Parathyroid adenoma (tissue), 2 donors: ENCODE measurements at regions not wholly inside any gene's neighbourhood (a gene's known extent, or its start where the extent isn't known, plus 50 kb on each side); places are given as distances from the start of the nearest gene placed in this dataset.

ENCODE experiments used
- H2AFZ ChIP-seq: fragments of 300-600 bp; sonication (generic); one replicate; pipeline ENCODE4 v1.7.0; 2017; ENCODE audit warnings: antibody characterized with exemption, mild to moderate bottlenecking
- H3K27ac ChIP-seq: fragments of 300-600 bp; sonication (generic); one replicate; pipeline ENCODE4 v1.7.0; 2017
- H3K27me3 ChIP-seq: fragments of 300-600 bp; sonication (generic); one replicate; pipeline ENCODE4 v1.7.0; 2017; ENCODE audit warnings: low read length; ENCODE audit not compliant: control insufficient read depth, insufficient read depth
- H3K36me3 ChIP-seq: fragments of 300-600 bp; sonication (generic); one replicate; pipeline ENCODE4 v1.7.0; 2017; ENCODE audit warnings: low read length; ENCODE audit not compliant: control insufficient read depth, insufficient read depth
- H3K4me1 ChIP-seq: fragments of 300-600 bp; sonication (generic); one replicate; pipeline ENCODE4 v1.7.0; 2017; ENCODE audit warnings: control low read depth
- H3K4me2 ChIP-seq: fragments of 300-600 bp; sonication (generic); one replicate; pipeline ENCODE4 v1.7.0; 2017; ENCODE audit warnings: low read length
- H3K4me3 ChIP-seq: fragments of 300-600 bp; sonication (generic); one replicate; pipeline ENCODE4 v1.7.0; 2017; ENCODE audit warnings: low read depth, low read length
- H3K79me2 ChIP-seq: fragments of 300-600 bp; sonication (generic); one replicate; pipeline ENCODE4 v1.7.0; 2017; ENCODE audit warnings: control low read depth
- H3K9ac ChIP-seq: fragments of 300-600 bp; sonication (generic); one replicate; pipeline ENCODE4 v1.7.0; 2017; ENCODE audit warnings: mild to moderate bottlenecking
- H3K9me3 ChIP-seq: fragments of 300-600 bp; sonication (generic); one replicate; pipeline ENCODE4 v1.7.0; 2017; ENCODE audit warnings: low read length; ENCODE audit not compliant: control insufficient read depth
- TF ChIP-seq, protein P1 (sequence below): fragments of 300-600 bp; sonication (generic); IDR thresholded peaks from one replicate; pipeline ENCODE4 v1.7.0; 2017; ENCODE audit warnings: antibody characterized with exemption, mild to moderate bottlenecking
- donor health status: primary hyperparathyroidism.

DNA sequence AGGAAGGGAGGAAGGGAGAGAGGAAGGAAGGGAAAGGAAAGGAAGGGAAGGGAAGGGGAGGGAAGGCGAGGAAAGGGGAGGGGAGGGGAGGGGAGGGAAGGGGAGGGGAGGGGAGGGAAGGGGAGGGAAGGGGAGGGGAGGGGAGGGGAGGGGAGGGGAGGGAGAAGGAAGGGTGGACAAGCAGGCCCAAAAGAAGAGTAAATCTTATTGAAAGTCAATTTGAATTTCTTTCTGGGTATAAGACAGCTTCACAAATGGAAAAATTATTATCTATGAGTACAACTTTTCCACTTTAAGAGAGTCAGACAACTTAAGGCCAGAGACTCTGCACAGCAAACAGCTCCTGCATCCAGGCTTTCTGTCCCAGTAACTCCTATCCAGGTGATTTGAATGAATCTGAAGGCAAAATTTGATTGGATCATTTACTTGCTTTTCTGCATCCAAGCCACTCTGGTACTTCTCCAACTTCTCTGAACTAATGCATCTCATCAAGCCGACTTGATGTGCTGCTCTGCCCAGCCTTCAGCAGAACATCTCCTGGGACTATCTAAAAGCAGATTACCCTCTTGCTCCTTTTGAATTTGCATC, 363.4 kb upstream of the KIF2A start:
- Histone ChIP-seq H3K9me3 (no peaks in the 10 kb centered on the region), H3K27me3 (no peaks in the 10 kb centered on the region), H3K79me2 (no peaks in the 10 kb centered on the region), H3K4me3 (no peak overlapping the region), H2AFZ (no peak overlapping the region), H3K4me2 (no peak overlapping the region), H3K9ac (no peak overlapping the region), H3K27ac (no peak overlapping the region), H3K4me1 (no peaks in the 10 kb centered on the region), H3K36me3 (no peaks in the 10 kb centered on the region)
- TF ChIP-seq, protein P1, sequence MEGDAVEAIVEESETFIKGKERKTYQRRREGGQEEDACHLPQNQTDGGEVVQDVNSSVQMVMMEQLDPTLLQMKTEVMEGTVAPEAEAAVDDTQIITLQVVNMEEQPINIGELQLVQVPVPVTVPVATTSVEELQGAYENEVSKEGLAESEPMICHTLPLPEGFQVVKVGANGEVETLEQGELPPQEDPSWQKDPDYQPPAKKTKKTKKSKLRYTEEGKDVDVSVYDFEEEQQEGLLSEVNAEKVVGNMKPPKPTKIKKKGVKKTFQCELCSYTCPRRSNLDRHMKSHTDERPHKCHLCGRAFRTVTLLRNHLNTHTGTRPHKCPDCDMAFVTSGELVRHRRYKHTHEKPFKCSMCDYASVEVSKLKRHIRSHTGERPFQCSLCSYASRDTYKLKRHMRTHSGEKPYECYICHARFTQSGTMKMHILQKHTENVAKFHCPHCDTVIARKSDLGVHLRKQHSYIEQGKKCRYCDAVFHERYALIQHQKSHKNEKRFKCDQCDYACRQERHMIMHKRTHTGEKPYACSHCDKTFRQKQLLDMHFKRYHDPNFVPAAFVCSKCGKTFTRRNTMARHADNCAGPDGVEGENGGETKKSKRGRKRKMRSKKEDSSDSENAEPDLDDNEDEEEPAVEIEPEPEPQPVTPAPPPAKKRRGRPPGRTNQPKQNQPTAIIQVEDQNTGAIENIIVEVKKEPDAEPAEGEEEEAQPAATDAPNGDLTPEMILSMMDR = no peak

DNA sequence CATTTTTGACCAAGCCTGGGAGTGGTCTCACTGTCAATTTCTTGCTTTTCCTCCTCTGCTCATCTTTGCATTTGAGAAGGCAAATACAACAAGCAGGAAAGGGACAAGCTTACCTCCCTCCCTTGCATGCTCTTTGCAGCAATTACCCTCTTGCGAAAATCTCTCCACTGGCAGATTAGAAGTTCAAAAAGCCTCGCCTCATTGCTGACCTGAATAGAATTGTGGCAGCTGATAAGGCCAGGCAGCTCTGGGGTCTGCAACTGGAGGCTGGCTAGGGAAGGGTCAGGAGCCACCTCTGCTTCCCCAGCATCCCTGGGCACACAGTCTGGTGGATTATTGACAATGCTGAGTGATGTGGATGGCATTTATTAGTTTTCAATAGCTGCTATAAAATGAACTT, 362.3 kb upstream of the KIF2A start:
- no peak overlapping the region for H3K9ac ChIP-seq
- no peaks in the 10 kb centered on the region for H3K27me3 ChIP-seq
- no peak overlapping the region for H2AFZ ChIP-seq
- H3K79me2 ChIP-seq = no peaks in the 10 kb centered on the region
- H3K4me2 ChIP-seq = no peak overlapping the region
- no peak overlapping the region for H3K27ac ChIP-seq
- TF ChIP-seq, protein P1 = no peak
- no peaks in the 10 kb centered on the region for H3K4me1 ChIP-seq
- no peaks in the 10 kb centered on the region for H3K9me3 ChIP-seq
- H3K36me3 ChIP-seq = no peaks in the 10 kb centered on the region
- H3K4me3 ChIP-seq = no peak overlapping the region

DNA sequence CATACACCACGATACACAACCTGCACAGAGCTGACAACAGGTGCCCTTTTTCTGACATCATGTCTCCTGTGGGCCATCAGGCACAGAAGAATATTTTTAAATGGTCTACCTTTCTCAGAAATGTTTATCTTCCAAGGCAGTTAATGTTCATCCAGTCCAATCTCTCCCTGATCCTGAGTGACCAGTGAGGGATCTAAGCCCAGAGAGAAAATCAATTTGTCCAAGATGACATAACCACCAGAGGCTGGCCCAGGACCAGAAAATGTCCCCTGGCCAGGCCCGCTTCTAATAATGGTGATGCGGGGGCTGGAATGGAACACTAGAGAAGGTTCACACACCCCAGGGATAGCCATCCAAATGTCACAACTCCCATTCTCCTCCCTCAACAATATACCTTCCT, 357.9 kb upstream of the KIF2A start:
- TF ChIP-seq, protein P1 = no peak
- no peaks in the 10 kb centered on the region for H3K4me1 ChIP-seq
- no peaks in the 10 kb centered on the region for H3K9me3 ChIP-seq
- H2AFZ ChIP-seq = no peak overlapping the region
- H3K27me3 ChIP-seq = no peaks in the 10 kb centered on the region
- H3K4me2 ChIP-seq = no peak overlapping the region
- no peaks in the 10 kb centered on the region for H3K36me3 ChIP-seq
- no peak overlapping the region for H3K9ac ChIP-seq
- no peak overlapping the region for H3K4me3 ChIP-seq
- H3K79me2 ChIP-seq = no peaks in the 10 kb centered on the region
- no peak overlapping the region for H3K27ac ChIP-seq

DNA sequence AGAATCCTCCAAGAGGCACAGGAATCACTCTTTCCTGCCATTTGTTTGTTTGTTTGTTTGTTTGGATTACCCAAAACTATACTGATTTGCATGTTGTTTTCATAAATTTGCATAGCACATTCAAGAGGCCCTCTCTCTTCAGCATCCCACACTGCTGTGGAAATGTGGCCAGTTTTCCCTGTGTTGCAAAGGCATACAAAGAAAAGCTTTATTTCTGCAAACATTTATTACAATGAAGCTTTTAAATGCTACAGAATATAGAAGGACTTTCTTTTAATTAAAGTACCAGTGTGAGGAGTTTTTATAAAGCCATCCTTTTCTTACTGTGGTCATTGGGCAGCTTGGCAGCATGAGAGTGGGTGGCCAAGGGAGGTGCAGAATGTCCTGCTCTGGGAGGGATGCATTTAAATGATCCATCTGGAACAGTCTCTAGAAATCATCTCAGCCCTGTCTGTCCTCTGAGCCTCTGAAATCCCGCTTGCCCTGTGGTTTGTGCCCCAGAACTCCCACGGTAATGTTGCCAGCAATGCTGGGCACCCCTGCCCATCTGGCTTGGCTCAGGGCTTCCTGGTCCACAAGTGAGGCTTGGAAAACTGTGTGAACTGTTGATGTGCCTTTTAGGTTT, 356.8 kb upstream of the KIF2A start:
- no peaks in the 10 kb centered on the region for H3K36me3 ChIP-seq
- no peak overlapping the region for H3K4me2 ChIP-seq
- H3K27me3 ChIP-seq = no peaks in the 10 kb centered on the region
- no peaks in the 10 kb centered on the region for H3K79me2 ChIP-seq
- H3K9me3 ChIP-seq = no peaks in the 10 kb centered on the region
- H3K4me1 ChIP-seq = no peaks in the 10 kb centered on the region
- H3K9ac ChIP-seq = no peak overlapping the region
- no peak overlapping the region for H3K27ac ChIP-seq
- TF ChIP-seq, protein P1 = no peak
- no peak overlapping the region for H3K4me3 ChIP-seq
- H2AFZ ChIP-seq = no peak overlapping the region
